Right forelimb (tissue), 1 donor: ENCODE measurements at regions not wholly inside any gene's neighbourhood (a gene's known extent, or its start where the extent isn't known, plus 50 kb on each side); places are given as distances from the start of the nearest gene placed in this dataset.

Source experiments
- DNase-seq: peaks from one replicate; pipeline ENCODE4 v3.0.0-alpha.2; 2018

- no peak for DNase-seq
Measured at GRCh38 chr14:65252482-65253255, 150.4 kb upstream of the MAX start.

DNA sequence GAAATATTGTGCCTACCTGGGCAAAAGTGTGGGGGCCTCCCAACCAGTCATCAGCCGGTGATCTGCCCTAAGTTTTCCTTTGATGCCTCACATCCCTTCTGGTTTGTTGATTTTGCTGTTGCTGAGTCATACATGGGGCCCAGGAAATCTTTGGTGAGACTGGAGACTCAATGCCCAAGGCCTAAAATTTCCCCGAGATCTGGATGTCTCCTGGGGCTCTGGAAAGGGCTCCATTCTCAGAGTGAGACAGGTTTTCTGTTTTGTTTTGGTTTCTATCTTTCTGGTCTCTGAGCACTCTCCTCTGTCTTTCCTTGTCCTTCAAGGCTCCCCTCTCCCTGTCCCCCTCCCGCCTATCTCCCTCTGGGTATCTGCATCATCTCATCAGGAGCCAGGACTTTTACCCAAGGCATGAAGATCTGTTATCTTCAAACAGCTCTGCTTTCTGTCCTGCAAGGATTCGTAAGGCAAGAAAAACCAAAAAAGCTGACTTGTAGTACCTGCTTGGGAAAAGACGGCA, 152.8 kb upstream of the MAX start:
- DNase-seq, result no peak

GRCh38 chr14:65255583-65256461, 153.5 kb upstream of the MAX start:
- no peak for DNase-seq

DNA sequence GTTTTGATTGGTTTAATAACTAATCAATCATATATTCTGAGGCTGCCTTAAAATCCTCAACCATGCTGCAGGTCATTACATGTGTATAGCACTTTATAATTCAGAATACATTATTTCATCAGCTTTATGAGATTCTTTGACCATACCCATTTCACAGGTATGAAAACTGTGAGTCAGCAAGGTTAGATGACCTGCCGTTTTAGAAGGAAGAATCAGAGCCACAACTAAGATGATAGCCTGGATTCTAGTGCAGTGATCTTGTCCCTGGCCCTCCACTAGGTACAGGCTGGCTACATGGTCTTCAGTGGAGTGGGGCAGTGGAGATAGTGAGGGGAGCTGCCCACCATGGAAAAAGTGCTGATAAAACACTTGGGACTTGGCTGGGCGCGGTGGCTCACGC, 154.4 kb upstream of the MAX start:
- no peak for DNase-seq

DNA sequence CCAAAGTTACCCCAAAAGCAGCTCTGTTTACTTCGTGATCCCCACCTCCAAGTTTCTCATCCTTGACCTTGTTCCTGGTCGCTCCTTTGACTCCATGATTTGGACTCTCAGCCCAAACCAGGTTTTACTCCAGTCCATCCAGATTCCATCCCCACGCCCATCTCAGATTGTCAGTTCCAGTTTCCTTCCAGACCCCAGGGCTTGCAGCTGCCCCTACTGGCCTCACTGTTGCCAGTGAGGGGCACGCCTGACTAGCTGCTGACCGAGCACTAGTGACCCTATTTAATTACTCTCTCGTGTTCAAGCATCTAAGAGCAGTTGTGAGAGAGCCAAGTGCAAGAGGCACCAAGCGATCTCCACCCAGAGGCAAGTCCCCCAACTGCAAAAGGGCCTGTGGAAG, 155.1 kb upstream of the FUT8 start:
- DNase-seq, result no peak

GRCh38 chr14:65258391-65258790, 154.1 kb upstream of the FUT8 start:
- no peak for DNase-seq

GRCh38 chr14:65259000-65259399, 153.5 kb upstream of the FUT8 start:
- DNase-seq, result no peak

GRCh38 chr14:65260786-65261185, 151.7 kb upstream of the FUT8 start:
- no peak for DNase-seq

- no peak for DNase-seq
Measured at GRCh38 chr14:65261425-65261920, 151.1 kb upstream of the FUT8 start.

DNA sequence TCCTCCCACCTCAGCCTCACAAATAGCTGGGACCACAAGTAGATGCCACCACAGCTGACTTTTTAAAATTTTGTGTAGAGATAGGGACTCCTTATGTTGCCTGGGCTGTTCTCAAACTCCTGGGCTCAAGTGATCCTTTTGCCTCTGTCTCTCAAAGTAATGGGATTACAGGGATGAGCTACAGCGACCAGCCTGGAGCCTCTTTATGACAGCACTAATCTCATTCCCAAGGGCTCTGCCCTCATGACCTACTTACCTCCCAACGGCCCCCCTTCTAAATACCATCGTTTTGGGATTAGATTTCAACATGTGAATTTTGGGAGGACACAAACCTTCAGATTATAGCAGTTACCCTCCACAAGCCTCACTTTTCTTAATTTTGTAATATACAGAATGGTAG, 150.6 kb upstream of the FUT8 start:
- DNase-seq, result no peak

GRCh38 chr14:65263177-65263788, 149.2 kb upstream of the FUT8 start:
- DNase-seq, result no peak

DNA sequence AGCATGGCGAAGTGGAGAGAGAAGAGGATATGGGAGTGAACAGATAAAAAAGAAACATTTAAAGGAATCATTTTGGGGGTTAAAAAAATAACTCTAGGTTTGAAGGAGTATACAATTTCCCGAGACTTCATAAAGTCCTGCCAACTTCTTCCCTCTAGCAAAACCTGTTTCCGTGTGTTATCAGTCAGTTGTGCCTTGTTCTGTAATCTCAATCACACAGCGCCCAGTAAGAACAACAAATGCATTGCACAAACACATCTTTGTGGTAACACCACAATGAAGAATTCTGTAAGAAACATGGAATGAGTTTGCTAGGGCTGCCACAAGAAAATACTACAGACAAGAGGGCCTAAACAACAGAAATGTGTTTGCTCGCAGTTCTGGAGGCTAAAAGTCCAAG, 144.7 kb upstream of the FUT8 start:
- no peak for DNase-seq

DNA sequence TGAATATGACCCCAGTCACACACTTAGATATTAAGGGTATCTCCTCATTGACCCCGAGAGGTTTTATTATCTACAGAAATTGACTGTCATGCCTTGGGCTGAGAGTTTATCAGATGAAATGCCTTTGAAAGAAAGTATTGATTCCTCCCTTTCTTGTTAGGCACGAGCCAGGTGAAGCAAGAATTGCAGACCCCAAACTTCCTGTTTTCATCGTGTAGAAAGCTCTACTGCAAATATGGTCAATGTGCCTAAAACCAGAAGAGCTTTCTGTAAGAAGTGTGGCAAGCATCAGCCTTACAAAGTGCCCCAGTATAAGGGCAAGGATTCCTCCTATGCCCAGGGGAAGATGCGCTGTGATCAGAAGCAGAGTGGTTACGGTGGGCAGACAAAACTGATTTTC, 143.9 kb upstream of the FUT8 start:
- no peak for DNase-seq

GRCh38 chr14:65269732-65270131, 142.8 kb upstream of the FUT8 start:
- DNase-seq, result no peak

GRCh38 chr14:65277027-65277426, 135.5 kb upstream of the FUT8 start:
- no peak for DNase-seq

- DNase-seq, result no peak
Measured at GRCh38 chr14:65277580-65278270, 134.8 kb upstream of the FUT8 start.

DNA sequence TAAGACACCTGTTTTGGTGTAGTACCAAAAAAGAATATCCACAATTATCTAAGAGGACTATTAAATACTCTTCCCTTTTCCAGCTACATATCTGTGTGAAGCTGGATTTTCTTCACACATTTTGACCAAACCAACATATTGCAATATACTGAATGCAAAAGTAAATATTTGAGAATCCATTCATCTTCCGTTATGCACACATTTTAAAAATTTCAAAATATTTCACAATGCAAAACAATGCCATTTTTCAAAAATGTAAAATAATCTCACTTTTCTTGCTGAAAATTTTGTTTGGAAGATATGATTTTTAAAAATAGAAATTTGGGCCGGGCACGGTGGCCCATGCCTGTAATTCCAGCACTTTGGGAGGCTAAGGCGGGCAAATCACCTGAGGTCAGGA, 133.9 kb upstream of the FUT8 start:
- no peak for DNase-seq

- no peak for DNase-seq
Measured at GRCh38 chr14:65279510-65279909, 133.0 kb upstream of the FUT8 start.

- no peak for DNase-seq
Measured at GRCh38 chr14:65279958-65280357, 132.6 kb upstream of the FUT8 start.

GRCh38 chr14:65280653-65281052, 131.9 kb upstream of the FUT8 start:
- no peak for DNase-seq

GRCh38 chr14:65281991-65282895, 130.3 kb upstream of the FUT8 start:
- DNase-seq, result no peak

DNA sequence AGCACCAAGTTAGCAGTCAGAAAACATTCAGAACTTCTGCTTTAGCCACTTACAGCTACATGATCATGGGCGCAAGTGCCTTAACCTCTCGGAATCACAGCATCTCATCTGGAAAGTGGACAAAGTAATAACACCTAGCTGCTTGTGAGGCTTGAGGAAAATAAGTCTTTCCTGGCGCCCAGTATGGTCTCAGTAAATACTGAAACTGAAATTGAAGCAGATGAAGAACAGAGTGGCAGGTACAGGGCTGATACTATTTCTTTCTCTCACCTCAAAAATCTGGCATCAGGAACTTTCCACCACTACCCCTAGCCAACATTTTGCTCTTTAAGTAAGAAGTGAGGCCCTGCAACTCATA, 129.7 kb upstream of the FUT8 start:
- no peak for DNase-seq
